ENCODE measurements at regions not wholly inside any gene's neighbourhood (a gene's known extent, or its start where the extent isn't known, plus 50 kb on each side); places are given as distances from the start of the nearest gene placed in this dataset.

DNA sequence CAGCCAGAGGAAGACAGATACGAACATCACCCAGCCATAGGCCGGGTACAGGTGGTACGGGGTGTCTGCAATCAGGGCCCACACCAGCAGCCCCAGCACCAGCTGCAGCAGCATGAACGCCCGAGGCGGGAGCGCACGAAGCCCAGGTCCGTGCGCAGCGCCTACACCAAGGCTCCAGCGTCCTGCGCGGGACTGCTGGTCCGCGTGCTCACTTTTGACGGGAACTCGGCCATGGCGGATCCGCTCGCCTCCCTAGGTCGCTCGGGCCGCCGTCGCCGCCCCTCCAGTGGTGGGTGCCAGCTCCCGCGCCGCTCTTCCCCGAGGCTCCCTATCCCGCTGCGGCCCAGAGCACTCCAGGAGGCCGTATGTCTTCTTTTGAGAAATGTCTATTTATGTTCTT, 181.2 kb upstream of the DIPK2B start:
- Histone ChIP-seq H3K9me3 (replicated peaks in 1 of 2; ENCODE audit: control insufficient read depth in 1 of 2, insufficient read depth in 1 of 2, low read length in 2 of 2) (peaks cover 5 to 14% of the 10 kb centered on the region in 2 donors), H3K36me3 (replicated peaks in 1 of 2; ENCODE audit: control insufficient read depth in 1 of 2, insufficient read depth in 2 of 2, low read length in 2 of 2) (no peaks in the 10 kb centered on the region), H2AFZ (ENCODE audit: insufficient read depth, low read depth, low read length, poor library complexity, severe bottlenecking) (no peak overlapping the region), H3K4me3 (replicated peaks in 1 of 3; ENCODE audit: low read depth in 2 of 3, low read length in 3 of 3) (no peak overlapping the region), H3K79me2 (ENCODE audit: insufficient read depth, low read length) (no peaks in the 10 kb centered on the region), H3K4me1 (ENCODE audit: control insufficient read depth in 1 of 2, insufficient read depth in 2 of 2, low read length in 2 of 2) (no peaks in the 10 kb centered on the region), H3K27ac (ENCODE audit: low read depth in 1 of 2, low read length in 2 of 2) (no peak overlapping the region), H4K20me1 (ENCODE audit: insufficient read depth, low read length) (no peaks in the 10 kb centered on the region), H3K9ac (ENCODE audit: insufficient read depth, low read length, poor library complexity, severe bottlenecking) (no peak overlapping the region), H3K4me2 (replicated peaks; ENCODE audit: extremely low read depth, low read length, poor library complexity, severe bottlenecking) (no peak overlapping the region), H3K27me3 (ENCODE audit: control insufficient read depth in 2 of 2, insufficient read depth in 2 of 2, low read length in 2 of 2) (peaks cover 0 to 3% of the 10 kb centered on the region in 2 donors)
- WGBS (ENCODE audit: insufficient coverage), result over 99% methylated on average over 14 of the region's 34 CpGs
- peaks cover 3 to 16% (median 8%) of the 10 kb centered on the region in 7 donors for H3K9me3 Mint-ChIP-seq
- H3K4me1 Mint-ChIP-seq, result no peaks in the 10 kb centered on the region
- intact Hi-C loops (cut with micrococcal nuclease), result no loop called here
- no peak for DNase-seq
- no peak overlapping the region for H3K27ac Mint-ChIP-seq
- no peaks in the 10 kb centered on the region for H3K36me3 Mint-ChIP-seq
- H3K27me3 Mint-ChIP-seq (ENCODE audit: low read depth in 3 of 3), result peaks cover 0 to 12% (median 0%) of the 10 kb centered on the region in 3 donors
- H3K4me3 Mint-ChIP-seq, result no peak overlapping the region
- TF ChIP-seq, protein P1, sequence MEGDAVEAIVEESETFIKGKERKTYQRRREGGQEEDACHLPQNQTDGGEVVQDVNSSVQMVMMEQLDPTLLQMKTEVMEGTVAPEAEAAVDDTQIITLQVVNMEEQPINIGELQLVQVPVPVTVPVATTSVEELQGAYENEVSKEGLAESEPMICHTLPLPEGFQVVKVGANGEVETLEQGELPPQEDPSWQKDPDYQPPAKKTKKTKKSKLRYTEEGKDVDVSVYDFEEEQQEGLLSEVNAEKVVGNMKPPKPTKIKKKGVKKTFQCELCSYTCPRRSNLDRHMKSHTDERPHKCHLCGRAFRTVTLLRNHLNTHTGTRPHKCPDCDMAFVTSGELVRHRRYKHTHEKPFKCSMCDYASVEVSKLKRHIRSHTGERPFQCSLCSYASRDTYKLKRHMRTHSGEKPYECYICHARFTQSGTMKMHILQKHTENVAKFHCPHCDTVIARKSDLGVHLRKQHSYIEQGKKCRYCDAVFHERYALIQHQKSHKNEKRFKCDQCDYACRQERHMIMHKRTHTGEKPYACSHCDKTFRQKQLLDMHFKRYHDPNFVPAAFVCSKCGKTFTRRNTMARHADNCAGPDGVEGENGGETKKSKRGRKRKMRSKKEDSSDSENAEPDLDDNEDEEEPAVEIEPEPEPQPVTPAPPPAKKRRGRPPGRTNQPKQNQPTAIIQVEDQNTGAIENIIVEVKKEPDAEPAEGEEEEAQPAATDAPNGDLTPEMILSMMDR (IDR thresholded peaks at IDR 0.05), result no peak

DNA sequence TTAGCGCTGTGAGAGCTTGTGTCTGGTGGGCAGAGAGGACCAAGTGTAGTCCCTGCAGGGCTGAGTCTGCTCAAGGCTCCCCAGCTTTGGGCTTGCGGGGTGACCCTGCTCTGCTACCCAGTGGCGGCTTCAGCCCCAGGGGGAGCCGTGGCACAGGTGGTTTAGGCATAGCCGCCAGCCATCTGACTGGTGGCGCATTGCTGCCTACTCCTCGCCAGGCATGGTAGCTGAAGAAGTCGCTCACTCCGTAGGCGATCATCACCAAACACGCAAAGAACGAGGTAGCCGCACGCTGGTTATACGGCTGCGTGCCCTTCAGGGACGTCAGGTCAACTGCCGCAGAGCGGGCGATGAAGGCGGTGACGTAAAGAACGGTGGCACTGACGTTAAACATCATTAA, 180.7 kb upstream of the DIPK2B start:
- Mint-ChIP-seq H3K36me3 (no peaks in the 10 kb centered on the region), H3K27ac (no peak overlapping the region), H3K4me3 (no peak overlapping the region), H3K9me3 (peaks cover 3 to 16% (median 8%) of the 10 kb centered on the region in 7 donors), H3K4me1 (no peaks in the 10 kb centered on the region), H3K27me3 (ENCODE audit: low read depth in 3 of 3) (peaks cover 0 to 12% (median 0%) of the 10 kb centered on the region in 3 donors)
- Histone ChIP-seq H4K20me1 (ENCODE audit: insufficient read depth, low read length) (no peaks in the 10 kb centered on the region), H3K4me1 (ENCODE audit: control insufficient read depth in 1 of 2, insufficient read depth in 2 of 2, low read length in 2 of 2) (no peaks in the 10 kb centered on the region), H3K27me3 (ENCODE audit: control insufficient read depth in 2 of 2, insufficient read depth in 2 of 2, low read length in 2 of 2) (peaks cover 0 to 3% of the 10 kb centered on the region in 2 donors), H3K9me3 (replicated peaks in 1 of 2; ENCODE audit: control insufficient read depth in 1 of 2, insufficient read depth in 1 of 2, low read length in 2 of 2) (peaks cover 5 to 14% of the 10 kb centered on the region in 2 donors), H2AFZ (ENCODE audit: insufficient read depth, low read depth, low read length, poor library complexity, severe bottlenecking) (no peak overlapping the region), H3K27ac (ENCODE audit: low read depth in 1 of 2, low read length in 2 of 2) (no peak overlapping the region), H3K36me3 (replicated peaks in 1 of 2; ENCODE audit: control insufficient read depth in 1 of 2, insufficient read depth in 2 of 2, low read length in 2 of 2) (no peaks in the 10 kb centered on the region), H3K4me2 (replicated peaks; ENCODE audit: extremely low read depth, low read length, poor library complexity, severe bottlenecking) (no peak overlapping the region), H3K79me2 (ENCODE audit: insufficient read depth, low read length) (no peaks in the 10 kb centered on the region), H3K9ac (ENCODE audit: insufficient read depth, low read length, poor library complexity, severe bottlenecking) (no peak overlapping the region), H3K4me3 (replicated peaks in 1 of 3; ENCODE audit: low read depth in 2 of 3, low read length in 3 of 3) (no peak overlapping the region)
- TF ChIP-seq, protein P1 (IDR thresholded peaks at IDR 0.05), result no peak
- 98% methylated on average over 12 of the region's 24 CpGs for WGBS (ENCODE audit: insufficient coverage)
- intact Hi-C loops (cut with micrococcal nuclease), result no loop called here
- no peak for DNase-seq
